Colonic mucosa (tissue), 4 donors: ENCODE measurements at regions not wholly inside any gene's neighbourhood (a gene's known extent, or its start where the extent isn't known, plus 50 kb on each side); places are given as distances from the start of the nearest gene placed in this dataset.

Source experiments
- DNase-seq: peaks from one replicate; pipeline ENCODE4 v3.0.0-alpha.2; 2020
- H3K27ac ChIP-seq: fragments of 200-600 bp; one replicate; pipeline ENCODE4 v1.8.0; 2021
- H3K27me3 ChIP-seq: fragments of 200-600 bp; one replicate; pipeline ENCODE4 v1.8.0; 2021
- H3K36me3 ChIP-seq: fragments of 200-600 bp; one replicate; pipeline ENCODE4 v1.8.0; 2021
- H3K4me1 ChIP-seq: fragments of 200-600 bp; one replicate; pipeline ENCODE4 v1.8.0; 2021; ENCODE audit warnings: mild to moderate bottlenecking
- H3K4me3 ChIP-seq: fragments of 200-600 bp; one replicate; pipeline ENCODE4 v1.8.0; 2021
- H3K9ac ChIP-seq, 2 donors: one replicate each; pipeline ENCODE4 v1.7.0; 2013; ENCODE audit warnings: control low read depth in 2 of 2, low read depth in 2 of 2, low read length in 2 of 2
- H3K9me3 ChIP-seq: fragments of 200-600 bp; one replicate; pipeline ENCODE4 v1.8.0; 2021
- CTCF ChIP-seq: fragments of 200-600 bp; IDR thresholded peaks from one replicate; pipeline ENCODE4 v1.8.0; 2022; ENCODE audit warnings: antibody characterized with exemption, mild to moderate bottlenecking
- intact Hi-C: fragments of 100-400 bp; cut with DNase I; formaldehyde crosslinking; loops from one replicate; pipeline ENCODE4 v1.14.1; 2022
- donor health status: healthy.
- donor health status: DM: no; HTN: no; CAD: no.
- donor health status: DM: no; HTN: no; CAD: no.

GRCh38 chr1:87972811-87973210, 644.1 kb downstream of the LMO4 start:
- intact Hi-C loops: no loop called here
- Histone ChIP-seq H3K4me3 (no peak overlapping the region), H3K36me3 (no peaks in the 10 kb centered on the region), H3K9ac (no peak overlapping the region), H3K4me1 (no peaks in the 10 kb centered on the region), H3K9me3 (no peaks in the 10 kb centered on the region), H3K27me3 (no peaks in the 10 kb centered on the region), H3K27ac (no peak overlapping the region)
- DNase-seq: no peak
- no peak for TF ChIP-seq CTCF

- no peaks in the 10 kb centered on the region for H3K4me1 ChIP-seq
- no peak for DNase-seq
- intact Hi-C loops: no loop called here
- no peak overlapping the region for H3K27ac ChIP-seq
- H3K27me3 ChIP-seq: no peaks in the 10 kb centered on the region
- H3K36me3 ChIP-seq: no peaks in the 10 kb centered on the region
- no peaks in the 10 kb centered on the region for H3K9me3 ChIP-seq
- H3K9ac ChIP-seq: no peak overlapping the region
- H3K4me3 ChIP-seq: no peak overlapping the region
- no peak for TF ChIP-seq CTCF
Observed at GRCh38 chr1:87973896-87974295, 645.2 kb downstream of the LMO4 start.

GRCh38 chr1:87976316-87976715, 647.6 kb downstream of the LMO4 start:
- Histone ChIP-seq H3K9ac (no peak overlapping the region), H3K27me3 (no peaks in the 10 kb centered on the region), H3K36me3 (no peaks in the 10 kb centered on the region), H3K4me3 (no peak overlapping the region), H3K9me3 (no peaks in the 10 kb centered on the region), H3K4me1 (no peaks in the 10 kb centered on the region), H3K27ac (no peak overlapping the region)
- DNase-seq: no peak
- TF ChIP-seq CTCF: no peak
- intact Hi-C loops: no loop called here

- no peak overlapping the region for H3K4me3 ChIP-seq
- H3K9me3 ChIP-seq: no peaks in the 10 kb centered on the region
- H3K4me1 ChIP-seq: no peaks in the 10 kb centered on the region
- H3K27me3 ChIP-seq: no peaks in the 10 kb centered on the region
- H3K27ac ChIP-seq: no peak overlapping the region
- no peak for TF ChIP-seq CTCF
- H3K9ac ChIP-seq: no peak overlapping the region
- no peaks in the 10 kb centered on the region for H3K36me3 ChIP-seq
- no peak for DNase-seq
- intact Hi-C loops: no loop called here
Observed at GRCh38 chr1:87977145-87977544, 648.5 kb downstream of the LMO4 start.

GRCh38 chr1:87979079-87979478, 650.4 kb downstream of the LMO4 start:
- Histone ChIP-seq H3K27me3 (no peaks in the 10 kb centered on the region), H3K4me3 (no peak overlapping the region), H3K36me3 (no peaks in the 10 kb centered on the region), H3K9ac (no peak overlapping the region), H3K9me3 (no peaks in the 10 kb centered on the region), H3K4me1 (no peaks in the 10 kb centered on the region), H3K27ac (no peak overlapping the region)
- intact Hi-C loops: no loop called here
- TF ChIP-seq CTCF: no peak
- no peak for DNase-seq

- H3K9ac ChIP-seq: no peak overlapping the region
- no peak for DNase-seq
- intact Hi-C loops: no loop called here
Observed at GRCh38 chr1:87980494-87980893, 651.8 kb downstream of the LMO4 start.

More at GRCh38 chr1:87980494-87980893, 651.8 kb downstream of the LMO4 start:
- TF ChIP-seq CTCF: no peak
- Histone ChIP-seq H3K36me3 (no peaks in the 10 kb centered on the region), H3K27ac (no peak overlapping the region), H3K9me3 (no peaks in the 10 kb centered on the region), H3K27me3 (no peaks in the 10 kb centered on the region), H3K4me3 (no peak overlapping the region), H3K4me1 (no peaks in the 10 kb centered on the region)
